Hepatocyte (in vitro differentiated cells): ENCODE measurements at regions not wholly inside any gene's neighbourhood (a gene's known extent, or its start where the extent isn't known, plus 50 kb on each side); places are given as distances from the start of the nearest gene placed in this dataset.

Source experiments
- EZH2phosphoT487 ChIP-seq: fragments of 200-600 bp; sonication (generic); IDR thresholded peaks from one replicate; pipeline ENCODE4 v1.6.1; 2018; ENCODE audit warnings: antibody characterized with exemption, mild to moderate bottlenecking, low read depth, moderate library complexity; ENCODE audit not compliant: unreplicated experiment, severe bottlenecking
- TF ChIP-seq, protein P1 (sequence below): fragments of 200-600 bp; sonication (generic); IDR thresholded peaks from 2 replicates; pipeline ENCODE4 v1.5.1; 2016; ENCODE audit warnings: antibody characterized with exemption, mild to moderate bottlenecking; ENCODE audit not compliant: poor library complexity

DNA sequence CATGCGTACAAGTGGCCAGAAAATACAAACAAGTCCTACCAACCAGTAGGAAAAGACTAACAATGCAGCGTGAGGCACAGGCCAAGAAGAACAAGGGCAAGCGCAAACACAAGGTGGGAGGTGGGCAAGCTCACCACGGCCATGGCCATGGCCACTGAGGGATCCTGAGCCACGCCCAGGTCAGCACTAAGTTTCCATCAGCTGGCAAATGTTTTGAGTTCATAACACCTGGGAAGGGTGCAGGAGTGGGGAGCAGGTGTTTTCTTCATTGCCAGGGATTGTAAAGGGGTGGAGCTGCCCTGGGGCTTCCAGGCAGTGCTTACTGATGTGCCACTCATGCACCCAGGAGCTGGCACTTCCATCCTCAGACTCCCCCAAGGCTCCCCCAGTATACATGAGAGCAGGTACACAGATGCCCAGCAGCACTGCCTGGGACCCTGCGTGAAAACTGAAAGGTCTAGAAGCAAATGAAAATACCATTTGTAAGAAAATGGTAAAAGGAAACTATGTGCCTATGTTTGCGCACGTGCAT lies 139.2 kb upstream of the RET start:
- TF ChIP-seq, protein P1, sequence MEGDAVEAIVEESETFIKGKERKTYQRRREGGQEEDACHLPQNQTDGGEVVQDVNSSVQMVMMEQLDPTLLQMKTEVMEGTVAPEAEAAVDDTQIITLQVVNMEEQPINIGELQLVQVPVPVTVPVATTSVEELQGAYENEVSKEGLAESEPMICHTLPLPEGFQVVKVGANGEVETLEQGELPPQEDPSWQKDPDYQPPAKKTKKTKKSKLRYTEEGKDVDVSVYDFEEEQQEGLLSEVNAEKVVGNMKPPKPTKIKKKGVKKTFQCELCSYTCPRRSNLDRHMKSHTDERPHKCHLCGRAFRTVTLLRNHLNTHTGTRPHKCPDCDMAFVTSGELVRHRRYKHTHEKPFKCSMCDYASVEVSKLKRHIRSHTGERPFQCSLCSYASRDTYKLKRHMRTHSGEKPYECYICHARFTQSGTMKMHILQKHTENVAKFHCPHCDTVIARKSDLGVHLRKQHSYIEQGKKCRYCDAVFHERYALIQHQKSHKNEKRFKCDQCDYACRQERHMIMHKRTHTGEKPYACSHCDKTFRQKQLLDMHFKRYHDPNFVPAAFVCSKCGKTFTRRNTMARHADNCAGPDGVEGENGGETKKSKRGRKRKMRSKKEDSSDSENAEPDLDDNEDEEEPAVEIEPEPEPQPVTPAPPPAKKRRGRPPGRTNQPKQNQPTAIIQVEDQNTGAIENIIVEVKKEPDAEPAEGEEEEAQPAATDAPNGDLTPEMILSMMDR = no peak
- TF ChIP-seq EZH2phosphoT487 = no peak
